GM23338 (cell line): ENCODE measurements at regions not wholly inside any gene's neighbourhood (a gene's known extent, or its start where the extent isn't known, plus 50 kb on each side); places are given as distances from the start of the nearest gene placed in this dataset.

Experiments
- ATAC-seq: fragments of 200-7000 bp; cut with Tn5 transposase; 3 replicates; pipeline ENCODE4 v1.9.1; 2020
- DNase-seq: peaks from one replicate; pipeline ENCODE4 v3.0.0-alpha.2; 2015; ENCODE audit warnings: low spot score
- H2AFZ ChIP-seq: fragments of 200-600 bp; sonication (generic); 2 replicates; pipeline ENCODE4 v1.8.0; 2016; ENCODE audit warnings: antibody characterized with exemption, mild to moderate bottlenecking, moderate library complexity
- H3F3A ChIP-seq: fragments of 200-600 bp; sonication (generic); replicated peaks from 2 replicates; pipeline ENCODE4 v1.8.0; 2017; ENCODE audit warnings: antibody characterized with exemption, mixed run types, low read depth
- H3K27ac ChIP-seq: fragments of 200-600 bp; sonication (generic); 2 replicates; pipeline ENCODE4 v1.6.1; 2016; ENCODE audit warnings: low read depth
- H3K27me3 ChIP-seq: fragments of 200-600 bp; sonication (generic); 2 replicates; pipeline ENCODE4 v1.8.0; 2016; ENCODE audit warnings: mild to moderate bottlenecking, mixed run types, moderate library complexity; ENCODE audit not compliant: insufficient read depth
- H3K36me3 ChIP-seq: fragments of 200-600 bp; sonication (generic); 2 replicates; pipeline ENCODE4 v1.8.0; 2016; ENCODE audit warnings: mild to moderate bottlenecking; ENCODE audit not compliant: insufficient read depth
- H3K4me1 ChIP-seq: fragments of 200-600 bp; sonication (generic); 2 replicates; pipeline ENCODE4 v1.8.0; 2016; ENCODE audit warnings: mild to moderate bottlenecking, moderate library complexity; ENCODE audit not compliant: insufficient read depth
- H3K4me2 ChIP-seq: fragments of 200-600 bp; sonication (generic); 2 replicates; pipeline ENCODE4 v1.7.1; 2017; ENCODE audit warnings: mixed run types
- H3K4me3 ChIP-seq: fragments of 200-600 bp; sonication (generic); 2 replicates; pipeline ENCODE4 v1.6.1; 2016; ENCODE audit warnings: mixed run types
- H3K79me2 ChIP-seq: fragments of 200-600 bp; sonication (generic); replicated peaks from 2 replicates; pipeline ENCODE4 v1.8.0; 2017; ENCODE audit warnings: mild to moderate bottlenecking; ENCODE audit not compliant: insufficient read depth
- H3K9me2 ChIP-seq: fragments of 200-600 bp; sonication (generic); 2 replicates; pipeline ENCODE4 v1.8.0; 2017; ENCODE audit not compliant: insufficient read depth
- H4K20me1 ChIP-seq: fragments of 200-600 bp; sonication (generic); replicated peaks from 2 replicates; pipeline ENCODE4 v1.8.0; 2017; ENCODE audit warnings: mild to moderate bottlenecking; ENCODE audit not compliant: insufficient read depth
- H3K27ac Mint-ChIP-seq: 2 replicates; pipeline ENCODE4 v1.8.0; 2020; ENCODE audit warnings: inconsistent platforms, mild to moderate bottlenecking, moderate library complexity, mixed read lengths
- H3K27me3 Mint-ChIP-seq: 3 replicates; pipeline ENCODE4 v1.8.0; 2022; ENCODE audit warnings: low read depth, mild to moderate bottlenecking, moderate library complexity, mixed read lengths, inconsistent platforms; ENCODE audit not compliant: insufficient read depth, poor library complexity
- H3K36me3 Mint-ChIP-seq: 3 replicates; pipeline ENCODE4 v1.8.0; 2021; ENCODE audit warnings: low read depth, mild to moderate bottlenecking, inconsistent platforms, moderate library complexity, mixed read lengths
- H3K4me1 Mint-ChIP-seq: 3 replicates; pipeline ENCODE4 v1.8.0; 2020; ENCODE audit warnings: mild to moderate bottlenecking, inconsistent platforms, mixed read lengths
- H3K4me3 Mint-ChIP-seq: 3 replicates; pipeline ENCODE4 v1.8.0; 2021; ENCODE audit warnings: moderate library complexity, mild to moderate bottlenecking, inconsistent platforms, mixed read lengths
- H3K9me3 Mint-ChIP-seq: 3 replicates; pipeline ENCODE4 v1.8.0; 2020; ENCODE audit warnings: moderate library complexity, mild to moderate bottlenecking, inconsistent platforms, mixed read lengths
- CREB1 ChIP-seq: fragments of 250-450 bp; sonication (Bioruptor Pico); IDR thresholded peaks from 2 replicates; pipeline ENCODE4 v1.5.0; 2020; ENCODE audit warnings: low read depth, mild to moderate bottlenecking, moderate library complexity
- CTCF ChIP-seq, 2 experiments: fragments of 200-600 bp in 1 of 2; sonication (generic) in 1 of 2; conservative IDR thresholded peaks; 2 replicates each; pipeline versions ENCODE4 v1.5.1 to v1.6.1; 2016 to 2017; ENCODE audit warnings: antibody characterized with exemption in 2 of 2, low read depth in 2 of 2, mild to moderate bottlenecking in 2 of 2, moderate library complexity in 1 of 2
- ETS1 ChIP-seq: IDR thresholded peaks from 2 replicates; pipeline ENCODE4 v1.6.1; 2016; ENCODE audit warnings: antibody characterized with exemption
- EZH2 ChIP-seq: fragments of 200-600 bp; sonication (generic); IDR thresholded peaks from one replicate; pipeline ENCODE4 v1.8.0; 2017; ENCODE audit warnings: antibody characterized with exemption, mild to moderate bottlenecking, low read depth; ENCODE audit not compliant: unreplicated experiment
- EZH2phosphoT487 ChIP-seq: fragments of 200-600 bp; sonication (generic); IDR thresholded peaks from one replicate; pipeline ENCODE4 v1.8.1; 2018; ENCODE audit warnings: antibody characterized with exemption; ENCODE audit not compliant: unreplicated experiment
- JUNB ChIP-seq: IDR thresholded peaks from one replicate; pipeline ENCODE4 v1.6.1; 2016; ENCODE audit warnings: antibody characterized with exemption; ENCODE audit not compliant: unreplicated experiment
- POLR2AphosphoS5 ChIP-seq: IDR thresholded peaks from 2 replicates; pipeline ENCODE4 v1.6.1; 2016; ENCODE audit warnings: antibody characterized with exemption, low read depth
- REST ChIP-seq: IDR thresholded peaks from one replicate; pipeline ENCODE4 v1.6.1; 2018; ENCODE audit warnings: antibody characterized with exemption; ENCODE audit not compliant: unreplicated experiment
- STAT1 ChIP-seq: IDR thresholded peaks from one replicate; pipeline ENCODE4 v1.6.1; 2016; ENCODE audit warnings: antibody characterized with exemption; ENCODE audit not compliant: unreplicated experiment
- ZNF331 ChIP-seq: fragments of 250-450 bp; sonication (Bioruptor Pico); IDR thresholded peaks from 2 replicates; pipeline ENCODE4 v1.5.0; 2020; ENCODE audit warnings: low read depth, mild to moderate bottlenecking, moderate library complexity
- ZNF462 ChIP-seq: fragments of 250-450 bp; sonication (Bioruptor Pico); IDR thresholded peaks from 2 replicates; pipeline ENCODE4 v1.5.0; 2020; ENCODE audit warnings: mild to moderate bottlenecking, moderate library complexity

- Histone ChIP-seq H3F3A (no peaks in the 10 kb centered on the region), H3K4me3 (no peak overlapping the region), H3K4me1 (peaks cover 32% of the 10 kb centered on the region), H3K4me2 (0 out of 2 replicates have a peak overlapping the region, but pooled peaks have one; percentile 6), H3K79me2 (peaks cover 25% of the 10 kb centered on the region), H3K9me2 (no peaks in the 10 kb centered on the region), H3K36me3 (no peaks in the 10 kb centered on the region), H4K20me1 (no peaks in the 10 kb centered on the region), H3K27me3 (no peaks in the 10 kb centered on the region), H2AFZ (no peak overlapping the region), H3K27ac (0 out of 2 replicates have a peak overlapping the region, but pooled peaks have one; percentile 6)
- H3K4me3 Mint-ChIP-seq: no peak overlapping the region
- TF ChIP-seq ZNF462 (CRISPR knock-in tag) (no peak), JUNB (no peak), REST (no peak), STAT1 (no peak), CREB1 (CRISPR knock-in tag) (no peak), POLR2AphosphoS5 (no peak), EZH2 (no peak), CTCF (conservative IDR thresholded peaks at IDR 0.05; ENCODE audit: low read depth in 2 of 2) (no peak), ZNF331 (no peak), ETS1 (no peak), EZH2phosphoT487 (no peak)
- peak; percentile 77 for DNase-seq
- ATAC-seq: peak; percentile 88
- peaks cover 25% of the 10 kb centered on the region for H3K36me3 Mint-ChIP-seq
- H3K4me1 Mint-ChIP-seq: peaks cover 49% of the 10 kb centered on the region
- H3K27me3 Mint-ChIP-seq: peaks cover 2% of the 10 kb centered on the region
- no peaks in the 10 kb centered on the region; the same call in 2 of the 3 replicates for H3K9me3 Mint-ChIP-seq
- peak overlapping the region; percentile 94 for H3K27ac Mint-ChIP-seq
Measured at GRCh38 chr6:21908161-21908848, 314.8 kb downstream of the SOX4 start.
